ENCODE measurements at regions not wholly inside any gene's neighbourhood (a gene's known extent, or its start where the extent isn't known, plus 50 kb on each side); places are given as distances from the start of the nearest gene placed in this dataset.
"Not testable (repeated sequence)": the region's sequence is repeated elsewhere in the genome, so short reads cannot be mapped to it uniquely, and the experiment has no call there.

DNA sequence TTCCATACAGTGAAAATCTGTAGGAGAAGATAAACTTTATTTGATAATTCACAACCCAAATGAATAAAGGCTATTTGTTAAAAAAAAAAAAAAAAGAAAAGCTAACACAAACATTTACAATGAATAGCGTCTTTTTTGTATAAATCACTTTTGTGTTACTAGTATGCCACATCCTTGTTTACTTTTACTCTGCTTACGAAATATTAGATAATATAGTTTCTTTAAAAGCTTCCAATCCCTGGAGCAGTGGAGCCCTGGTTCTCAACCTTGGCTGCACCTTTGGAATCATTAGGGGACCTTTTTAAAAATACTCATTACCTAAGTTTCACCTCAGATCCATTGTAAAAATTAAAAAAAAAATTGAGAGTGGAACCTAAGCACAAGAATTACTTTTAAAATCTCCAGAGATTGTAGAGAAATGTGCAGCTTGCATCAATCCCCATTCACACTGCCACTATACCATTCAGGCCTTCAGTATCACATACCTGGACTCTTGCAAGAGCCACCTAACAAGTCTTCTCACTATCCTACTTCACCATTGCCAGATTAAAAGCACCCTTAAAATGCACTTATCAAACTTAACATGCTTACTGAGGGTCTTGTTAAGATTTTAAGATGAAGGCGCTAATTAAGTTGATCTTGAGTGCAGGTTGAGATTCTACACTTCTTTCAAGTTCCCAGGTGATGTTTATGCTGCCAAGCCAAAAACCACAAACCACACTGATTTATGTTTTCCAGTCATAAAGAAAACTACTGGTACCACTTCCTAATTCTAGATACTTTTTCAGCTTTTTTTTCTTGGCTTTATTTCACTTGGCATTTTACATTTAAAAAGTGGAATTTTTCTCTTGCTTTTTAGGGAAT, 59.7 kb upstream of the ZC3H15 start:
- no peak overlapping the region for H3K27ac ChIP-seq
- TF ChIP-seq, protein P1, sequence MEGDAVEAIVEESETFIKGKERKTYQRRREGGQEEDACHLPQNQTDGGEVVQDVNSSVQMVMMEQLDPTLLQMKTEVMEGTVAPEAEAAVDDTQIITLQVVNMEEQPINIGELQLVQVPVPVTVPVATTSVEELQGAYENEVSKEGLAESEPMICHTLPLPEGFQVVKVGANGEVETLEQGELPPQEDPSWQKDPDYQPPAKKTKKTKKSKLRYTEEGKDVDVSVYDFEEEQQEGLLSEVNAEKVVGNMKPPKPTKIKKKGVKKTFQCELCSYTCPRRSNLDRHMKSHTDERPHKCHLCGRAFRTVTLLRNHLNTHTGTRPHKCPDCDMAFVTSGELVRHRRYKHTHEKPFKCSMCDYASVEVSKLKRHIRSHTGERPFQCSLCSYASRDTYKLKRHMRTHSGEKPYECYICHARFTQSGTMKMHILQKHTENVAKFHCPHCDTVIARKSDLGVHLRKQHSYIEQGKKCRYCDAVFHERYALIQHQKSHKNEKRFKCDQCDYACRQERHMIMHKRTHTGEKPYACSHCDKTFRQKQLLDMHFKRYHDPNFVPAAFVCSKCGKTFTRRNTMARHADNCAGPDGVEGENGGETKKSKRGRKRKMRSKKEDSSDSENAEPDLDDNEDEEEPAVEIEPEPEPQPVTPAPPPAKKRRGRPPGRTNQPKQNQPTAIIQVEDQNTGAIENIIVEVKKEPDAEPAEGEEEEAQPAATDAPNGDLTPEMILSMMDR (conservative IDR thresholded peaks at IDR 0.05): no peak

DNA sequence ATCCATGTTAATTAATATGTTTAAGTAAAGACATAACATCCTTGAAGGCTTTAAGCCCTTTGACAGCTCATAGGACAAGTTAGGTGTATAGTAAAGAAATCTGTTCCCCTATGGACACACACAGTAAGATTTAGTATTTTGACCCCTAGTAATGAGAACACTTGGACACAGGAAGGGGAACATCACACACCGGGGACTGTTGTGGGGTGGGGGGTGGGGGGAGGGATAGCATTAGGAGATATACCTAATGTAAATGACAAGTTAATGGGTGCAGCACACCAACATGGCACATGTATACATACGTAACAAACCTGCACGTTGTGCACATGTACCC, 59.1 kb upstream of the ZC3H15 start:
- not testable (repeated sequence) for H3K27ac ChIP-seq

DNA sequence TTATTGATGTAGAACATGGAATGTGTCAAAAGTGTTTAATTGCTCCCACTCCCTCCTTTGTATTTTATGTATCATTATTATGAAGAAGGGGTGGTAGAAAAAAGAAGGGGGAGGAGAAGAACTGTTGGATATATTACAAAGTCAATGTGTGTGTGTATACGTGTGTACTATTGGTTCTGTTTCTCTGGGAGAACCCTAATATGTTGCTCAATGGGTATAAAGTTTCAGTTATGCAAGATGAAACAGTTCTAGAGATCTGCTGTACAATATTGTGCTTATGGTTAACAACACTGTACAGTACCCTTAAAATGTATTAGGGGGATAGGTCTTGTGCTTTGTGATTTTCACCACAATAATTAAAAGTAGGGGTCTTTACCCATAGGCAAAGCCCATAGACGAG, 58.1 kb upstream of the ZC3H15 start:
- no peak overlapping the region for H3K27ac ChIP-seq
- TF ChIP-seq, protein P1 (conservative IDR thresholded peaks at IDR 0.05): no peak

DNA sequence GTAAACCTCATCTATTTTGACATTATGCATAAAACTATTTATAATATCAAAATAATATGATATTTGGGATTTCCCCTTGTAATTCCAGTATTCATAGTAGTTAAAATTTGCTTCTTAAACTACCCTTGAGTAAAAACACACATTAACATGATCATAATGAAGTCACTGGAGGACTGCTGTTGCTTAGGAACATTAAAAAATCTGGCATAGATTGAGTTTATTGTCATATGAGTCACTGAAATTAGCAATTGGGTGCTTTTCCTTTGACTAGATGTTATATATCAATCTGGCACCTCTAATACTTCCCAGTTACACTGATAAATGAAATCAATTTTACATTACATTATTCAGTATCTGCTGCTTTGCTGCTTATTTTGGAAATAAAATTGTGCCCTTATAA, 57.0 kb upstream of the ZC3H15 start:
- TF ChIP-seq, protein P1 (conservative IDR thresholded peaks at IDR 0.05): no peak
- H3K27ac ChIP-seq: no peak overlapping the region

DNA sequence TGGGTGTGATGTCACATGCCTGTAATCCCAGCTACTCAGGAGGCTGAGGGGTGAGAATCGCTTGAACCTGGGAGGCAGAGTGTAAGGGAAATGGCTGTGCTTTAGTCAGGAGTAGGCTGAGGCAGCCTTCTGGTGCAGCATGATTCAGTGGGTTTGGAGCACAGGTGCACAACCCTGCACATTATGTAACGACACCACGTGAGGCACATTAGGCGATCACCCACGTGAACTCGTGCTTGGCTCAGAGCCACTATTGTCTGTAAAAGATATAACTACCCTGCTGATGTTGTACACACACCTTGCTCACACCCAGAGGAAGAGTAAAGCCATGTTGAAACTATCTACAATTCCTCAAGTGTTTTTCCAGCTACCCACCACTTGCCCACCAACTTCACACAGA, 54.8 kb upstream of the ZC3H15 start:
- TF ChIP-seq, protein P1 (conservative IDR thresholded peaks at IDR 0.05): no peak
- no peak overlapping the region for H3K27ac ChIP-seq

DNA sequence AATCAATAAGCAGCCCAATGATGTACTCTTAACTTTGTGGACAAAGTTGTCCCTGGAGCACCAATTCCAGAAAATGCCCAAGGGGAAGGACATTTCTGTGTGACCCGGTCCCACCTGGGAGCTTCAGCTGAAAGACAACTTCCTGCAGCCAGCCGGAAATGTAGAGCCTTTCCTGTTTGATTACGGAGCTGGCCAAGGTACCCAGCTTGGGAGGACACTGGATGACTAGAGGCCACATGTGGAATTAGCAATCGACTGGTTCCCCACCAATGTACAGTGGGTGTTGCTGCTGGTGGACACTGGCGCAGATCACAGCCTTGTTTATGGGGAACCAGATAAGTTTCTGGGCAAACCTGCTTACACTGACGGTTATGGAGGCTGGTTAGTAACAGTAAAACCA, 53.0 kb upstream of the ZC3H15 start:
- TF ChIP-seq, protein P1 (conservative IDR thresholded peaks at IDR 0.05): no peak
- H3K27ac ChIP-seq: no peak overlapping the region

DNA sequence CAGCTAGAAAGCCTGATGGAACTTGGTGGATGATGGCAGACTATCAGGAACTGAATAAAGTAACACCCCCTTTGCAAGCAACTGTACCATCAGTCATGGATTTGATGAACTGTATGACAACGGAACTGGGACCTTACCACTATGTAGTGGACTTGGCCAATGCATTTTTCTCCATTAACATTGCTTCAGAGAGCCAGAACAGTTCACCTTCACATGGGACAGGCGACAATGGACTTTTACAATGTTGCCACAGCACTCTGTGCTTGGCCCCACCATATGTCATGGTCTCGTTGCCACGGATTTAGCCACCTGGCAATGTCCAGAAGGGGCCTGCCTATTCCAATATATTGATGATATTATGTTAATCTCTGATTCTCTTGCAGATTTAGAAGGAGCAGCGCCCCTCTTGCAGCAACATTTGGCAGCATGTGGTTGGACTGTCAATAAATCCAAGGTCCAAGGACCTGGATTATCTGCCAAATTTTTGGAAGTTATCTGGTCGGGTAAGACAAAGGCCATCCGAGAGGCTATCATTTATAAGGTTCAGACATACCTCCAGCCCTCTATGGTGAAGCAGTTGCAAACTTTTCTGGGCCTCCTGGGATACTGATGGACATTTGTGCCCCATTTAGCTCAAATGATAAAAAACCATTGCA, 52.2 kb upstream of the ZC3H15 start:
- H3K27ac ChIP-seq: no peak overlapping the region
- TF ChIP-seq, protein P1 (conservative IDR thresholded peaks at IDR 0.05): no peak

All from VCaP (cell line).